ENCODE measurements at regions not wholly inside any gene's neighbourhood (a gene's known extent, or its start where the extent isn't known, plus 50 kb on each side); places are given as distances from the start of the nearest gene placed in this dataset.

- H3K4ac ChIP-seq (ENCODE audit: low read depth, low read length), result no peak overlapping the region
- H3K14ac ChIP-seq (ENCODE audit: insufficient read depth, low read length), result no peak overlapping the region
- no peak overlapping the region for H2BK120ac ChIP-seq (ENCODE audit: low read depth, low read length, poor library complexity, severe bottlenecking)
- no peak overlapping the region for H3K18ac ChIP-seq (ENCODE audit: insufficient read length, low read depth, low read length)
- no peaks in the 10 kb centered on the region for H3K23me2 ChIP-seq (ENCODE audit: insufficient read length, low read depth, low read length, poor library complexity, severe bottlenecking)
- H4K91ac ChIP-seq (ENCODE audit: insufficient read length, low read depth, low read length), result no peak overlapping the region
- Mint-ChIP-seq H3K36me3 (ENCODE audit: insufficient read depth in 1 of 3, low read depth in 3 of 3) (no peaks in the 10 kb centered on the region; a peak in 1 of 7 replicates), H3K27me3 (ENCODE audit: low read depth) (peaks cover 4% of the 10 kb centered on the region; the same call in 1 of the 2 replicates), H3K27ac (no peak overlapping the region), H3K9me3 (no peaks in the 10 kb centered on the region; a peak in 1 of 5 replicates), H3K4me1 (peaks cover 9 to 19% of the 10 kb centered on the region in 2 experiments), H3K4me3 (no peak overlapping the region)
- no peak overlapping the region for H3K9ac ChIP-seq (ENCODE audit: extremely low read depth, insufficient read length, low read length)
- H3K79me1 ChIP-seq (ENCODE audit: insufficient read depth, low read depth, low read length, poor library complexity, severe bottlenecking), result no peaks in the 10 kb centered on the region
- no peaks in the 10 kb centered on the region for H3K79me2 ChIP-seq (ENCODE audit: insufficient read depth, low read length)
- no peak overlapping the region for H3T11ph ChIP-seq (ENCODE audit: low read length)
- no CpG with 5 or more reads among the region's 8 CpGs for WGBS (ENCODE audit: extremely low coverage, insufficient read length, low lambda C conversion rate)
- H2BK5ac ChIP-seq (ENCODE audit: insufficient read length, low read length), result no peak overlapping the region
- H3K27ac ChIP-seq (ENCODE audit: insufficient read length, low read depth, low read length), result no peak overlapping the region
- no peaks in the 10 kb centered on the region for H4K20me1 ChIP-seq (ENCODE audit: control insufficient read depth, insufficient read depth, insufficient read length)
- H3K23ac ChIP-seq (ENCODE audit: insufficient read length, low read depth, low read length), result no peak overlapping the region
- no peak overlapping the region for H2BK15ac ChIP-seq (ENCODE audit: low read depth, low read length)
- H3K56ac ChIP-seq (ENCODE audit: insufficient read length, low read depth, low read length), result no peak overlapping the region
- H2BK20ac ChIP-seq (ENCODE audit: low read depth, low read length, poor library complexity, severe bottlenecking), result no peak overlapping the region
- peaks cover 2% of the 10 kb centered on the region; the same call in 1 of the 2 replicates for H3K4me1 ChIP-seq (ENCODE audit: insufficient read depth, low read length)
- H2AK5ac ChIP-seq (ENCODE audit: insufficient read length, low read length), result no peak overlapping the region
- no peak overlapping the region for H4K8ac ChIP-seq (replicated peaks; ENCODE audit: insufficient read length, low read depth, low read length)
- no peak overlapping the region for H3K4me2 ChIP-seq (ENCODE audit: insufficient read depth, insufficient read length, low read length)
- H2AFZ ChIP-seq (ENCODE audit: low read length), result no peak overlapping the region
- H3K9me3 ChIP-seq (ENCODE audit: control insufficient read depth, low read depth, low read length), result no peaks in the 10 kb centered on the region
- H4K5ac ChIP-seq (ENCODE audit: insufficient read length, low read depth, low read length), result no peak overlapping the region
- H2BK12ac ChIP-seq (ENCODE audit: insufficient read length, low read depth, low read length), result no peak overlapping the region
- DNase-seq, result no peak
- no peak for TF ChIP-seq CTCF (conservative IDR thresholded peaks at IDR 0.05)
- H3K27me3 ChIP-seq (ENCODE audit: insufficient read depth, low read length), result no peaks in the 10 kb centered on the region
Observed at GRCh38 chr15:27672537-27672936, 426.6 kb downstream of the OCA2 start.
